Gastroesophageal sphincter (tissue), 3 donors: ENCODE measurements at regions not wholly inside any gene's neighbourhood (a gene's known extent, or its start where the extent isn't known, plus 50 kb on each side); places are given as distances from the start of the nearest gene placed in this dataset.

Experiments
- EP300 ChIP-seq: sonication (generic); formaldehyde crosslinking; IDR thresholded peaks from one replicate; pipeline ENCODE4 v1.6.1; 2017; ENCODE audit warnings: antibody characterized with exemption, mild to moderate bottlenecking
- POLR2AphosphoS5 ChIP-seq: sonication (generic); formaldehyde crosslinking; IDR thresholded peaks from one replicate; pipeline ENCODE4 v1.6.1; 2017; ENCODE audit warnings: antibody characterized with exemption
- TF ChIP-seq, protein P1 (sequence below), 4 experiments: fragments of 200-600 bp in 2 of 4; fragments of 450-650 bp in 2 of 4; sonication (generic) in 1 of 4; IDR thresholded peaks; one replicate each; pipeline ENCODE4 v1.5.1; 2017 to 2019; ENCODE audit warnings: antibody characterized with exemption in 4 of 4, mild to moderate bottlenecking in 2 of 4, moderate library complexity in 2 of 4

DNA sequence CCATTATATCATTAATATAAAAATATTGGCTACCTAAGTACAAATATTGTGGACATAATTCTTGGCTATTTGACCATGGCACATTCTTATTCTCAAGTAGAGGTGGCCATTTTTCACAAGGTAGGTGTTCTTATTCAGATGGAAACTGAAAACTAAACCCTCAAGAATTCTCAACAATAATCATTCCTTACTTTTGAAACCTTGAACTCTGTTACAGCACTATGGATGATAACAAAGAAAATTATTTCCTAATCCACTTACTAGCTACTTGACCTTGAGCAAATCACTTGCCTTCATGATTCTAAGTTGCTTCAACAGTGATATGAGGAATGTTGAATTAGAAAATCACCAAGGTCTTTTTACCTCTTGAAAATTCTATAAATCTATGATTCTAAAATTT lies 482.2 kb downstream of the PTPRC start:
- TF ChIP-seq EP300 (no peak), POLR2AphosphoS5 (no peak)
- TF ChIP-seq, protein P1, sequence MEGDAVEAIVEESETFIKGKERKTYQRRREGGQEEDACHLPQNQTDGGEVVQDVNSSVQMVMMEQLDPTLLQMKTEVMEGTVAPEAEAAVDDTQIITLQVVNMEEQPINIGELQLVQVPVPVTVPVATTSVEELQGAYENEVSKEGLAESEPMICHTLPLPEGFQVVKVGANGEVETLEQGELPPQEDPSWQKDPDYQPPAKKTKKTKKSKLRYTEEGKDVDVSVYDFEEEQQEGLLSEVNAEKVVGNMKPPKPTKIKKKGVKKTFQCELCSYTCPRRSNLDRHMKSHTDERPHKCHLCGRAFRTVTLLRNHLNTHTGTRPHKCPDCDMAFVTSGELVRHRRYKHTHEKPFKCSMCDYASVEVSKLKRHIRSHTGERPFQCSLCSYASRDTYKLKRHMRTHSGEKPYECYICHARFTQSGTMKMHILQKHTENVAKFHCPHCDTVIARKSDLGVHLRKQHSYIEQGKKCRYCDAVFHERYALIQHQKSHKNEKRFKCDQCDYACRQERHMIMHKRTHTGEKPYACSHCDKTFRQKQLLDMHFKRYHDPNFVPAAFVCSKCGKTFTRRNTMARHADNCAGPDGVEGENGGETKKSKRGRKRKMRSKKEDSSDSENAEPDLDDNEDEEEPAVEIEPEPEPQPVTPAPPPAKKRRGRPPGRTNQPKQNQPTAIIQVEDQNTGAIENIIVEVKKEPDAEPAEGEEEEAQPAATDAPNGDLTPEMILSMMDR (IDR thresholded peaks at IDR 0.05): no peak
